NCI-H526 treated with DMSO at 0.1 percent for 48 hours (cell line): ENCODE measurements at regions not wholly inside any gene's neighbourhood (a gene's known extent, or its start where the extent isn't known, plus 50 kb on each side); places are given as distances from the start of the nearest gene placed in this dataset.
A peak's percentile ranks its signal among the peaks of the same experiment; 100 is the strongest.
"Not testable (repeated sequence)": the region's sequence is repeated elsewhere in the genome, so short reads cannot be mapped to it uniquely, and the experiment has no call there.

ENCODE experiments used
- DNase-seq: peaks from one replicate; lab custom pipeline; 2025; lab: John Stamatoyannopoulos, UW

DNA sequence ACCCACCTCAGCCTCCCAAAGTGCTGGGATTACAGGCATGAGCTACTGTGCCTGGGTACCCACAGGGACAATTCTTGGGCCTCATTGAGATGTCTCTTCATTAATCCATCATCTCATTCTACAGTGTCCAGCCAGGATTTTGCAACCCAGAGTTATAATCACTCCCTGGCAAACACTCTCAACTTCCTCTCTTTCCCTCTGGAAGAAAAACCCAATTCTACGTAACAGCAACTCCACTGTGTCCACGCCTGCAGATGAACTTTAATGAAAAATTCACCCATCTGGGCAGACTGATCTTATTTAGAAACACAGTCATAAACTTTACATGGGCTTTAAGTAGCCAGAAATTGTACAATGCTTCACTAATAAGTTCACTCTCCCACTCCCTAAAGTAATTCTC is 90.1 kb upstream of the ABCC4 start:
- DNase-seq, result no peak

DNA sequence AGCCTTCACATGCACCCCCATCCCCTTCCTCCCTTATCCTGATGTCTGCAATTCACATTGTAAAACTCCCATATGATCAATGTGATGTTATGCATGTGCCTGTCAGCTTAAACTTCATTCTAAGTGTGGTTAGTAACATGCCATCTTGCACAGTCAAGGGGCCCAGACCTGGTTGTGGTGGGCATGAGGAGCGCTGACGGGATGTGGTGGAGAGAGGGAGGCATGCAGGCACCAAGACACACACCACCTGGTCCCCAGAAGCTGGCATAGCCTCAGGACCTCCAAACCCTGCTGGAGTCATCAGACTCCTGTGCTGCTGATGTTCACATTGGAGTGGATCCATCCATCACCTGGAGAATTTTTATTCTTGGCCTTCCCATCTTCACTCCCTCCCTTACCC is 90.5 kb upstream of the ABCC4 start:
- DNase-seq, result no peak

DNA sequence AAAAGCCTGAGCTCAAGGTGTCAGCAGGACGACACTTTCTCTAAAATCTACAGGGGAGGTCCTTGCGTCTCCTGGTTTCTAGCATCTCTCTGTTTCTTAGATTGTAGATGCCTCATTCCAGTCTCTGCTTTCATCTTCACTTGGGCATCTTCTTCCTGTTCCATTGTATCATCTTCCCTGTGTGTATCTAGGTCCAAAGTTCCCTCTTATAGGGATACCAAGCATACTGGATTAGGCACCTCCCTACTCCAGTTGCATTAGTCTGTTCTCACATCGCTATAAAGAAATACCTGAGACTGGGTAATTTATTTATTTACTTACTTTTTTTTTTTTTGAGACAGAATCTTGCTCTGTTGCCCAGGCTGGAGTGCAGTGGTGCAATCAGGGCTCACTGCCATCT is 91.3 kb upstream of the ABCC4 start:
- DNase-seq, result no peak

DNA sequence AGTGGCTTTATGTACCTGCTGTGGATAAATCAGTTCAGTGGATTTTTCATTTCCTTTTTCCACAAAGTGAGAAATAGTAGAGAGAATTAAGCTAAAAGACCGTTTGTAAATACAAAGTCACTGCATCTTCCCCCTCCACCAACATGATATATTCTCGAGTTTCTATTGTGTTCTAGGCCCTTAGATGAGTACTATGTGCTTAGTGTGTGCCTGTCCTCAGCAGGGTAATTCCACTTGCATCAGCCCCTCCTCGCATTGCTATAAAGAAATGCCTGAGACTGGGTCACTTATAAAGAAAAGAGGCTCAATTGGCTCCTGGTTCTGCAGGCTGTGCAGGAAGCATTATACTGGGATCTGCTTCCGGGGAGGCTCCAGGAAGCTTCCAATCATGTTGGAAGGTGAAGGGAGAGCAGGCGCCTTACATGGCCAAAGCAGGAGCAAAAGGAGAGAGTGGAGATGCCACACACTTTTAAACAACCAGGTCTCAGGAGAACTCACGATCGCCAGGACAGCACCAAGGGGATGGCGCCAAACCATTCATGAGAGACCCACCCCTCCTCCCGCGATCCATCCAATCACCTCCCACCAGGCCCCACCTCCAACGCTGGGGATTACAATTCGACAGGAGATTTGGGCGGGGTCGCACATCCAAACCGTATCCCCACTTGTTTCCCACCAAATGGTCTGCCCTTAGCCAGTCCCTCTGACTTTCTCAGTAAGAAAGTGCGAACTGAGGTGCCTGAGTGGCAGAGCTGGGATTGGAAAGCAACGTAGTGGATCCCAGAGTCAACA is 102.3 kb upstream of the ABCC4 start:
- DNase-seq, result no peak

DNA sequence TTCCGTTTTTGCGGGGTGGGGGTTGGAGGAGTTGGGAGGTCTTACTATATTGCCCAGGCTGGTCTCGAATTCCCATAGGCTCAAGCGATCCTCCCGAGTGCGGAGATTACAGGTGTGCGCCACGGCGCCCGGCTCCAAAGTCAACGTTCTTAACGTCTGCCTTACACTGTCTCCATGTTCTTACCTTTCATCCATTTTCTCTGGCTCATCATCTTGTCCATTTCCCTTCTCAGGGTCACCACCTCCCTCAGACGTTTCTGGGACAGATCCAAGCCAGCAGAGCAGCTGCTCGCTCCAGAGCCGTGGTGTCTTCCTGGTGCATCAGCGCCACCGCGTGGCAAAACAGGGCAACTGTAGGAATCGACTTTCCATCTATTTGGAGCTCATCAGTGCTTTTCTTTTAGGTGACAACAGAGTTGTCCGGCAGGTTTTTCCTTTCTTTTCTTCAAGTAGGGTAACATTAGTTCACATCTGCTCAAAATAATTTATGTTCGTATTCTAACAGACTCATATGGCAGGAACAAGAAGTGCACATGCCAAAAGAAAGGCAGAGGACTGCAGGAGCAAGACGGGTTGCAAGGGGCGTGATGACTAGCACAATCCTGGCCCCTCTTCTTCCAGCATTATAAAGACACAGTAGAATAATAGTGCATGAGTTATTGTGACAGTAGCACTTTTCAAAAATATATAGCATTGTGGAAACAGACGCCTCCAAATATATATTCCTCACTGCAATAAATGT is 103.1 kb upstream of the ABCC4 start:
- peak; percentile 62 for DNase-seq

DNA sequence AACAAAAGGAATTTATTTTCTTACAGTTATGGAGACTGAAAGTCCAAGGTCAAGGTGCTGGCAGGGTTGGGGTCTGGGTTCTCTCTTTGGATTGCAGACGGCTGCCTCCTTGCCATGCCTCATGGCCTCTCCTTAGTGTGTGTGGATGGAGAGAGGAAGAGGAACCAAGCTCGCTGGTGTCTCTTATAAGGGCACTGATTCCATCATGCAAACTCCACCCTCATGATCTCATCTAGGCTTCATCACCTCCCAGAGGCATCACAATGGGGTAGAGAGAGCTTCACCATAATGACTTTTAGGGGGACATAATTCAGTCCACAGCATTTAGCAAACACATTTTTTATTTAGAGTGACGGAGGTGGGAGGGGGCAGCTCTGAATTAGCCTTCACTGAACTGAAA is 104.9 kb upstream of the ABCC4 start:
- DNase-seq, result no peak

DNA sequence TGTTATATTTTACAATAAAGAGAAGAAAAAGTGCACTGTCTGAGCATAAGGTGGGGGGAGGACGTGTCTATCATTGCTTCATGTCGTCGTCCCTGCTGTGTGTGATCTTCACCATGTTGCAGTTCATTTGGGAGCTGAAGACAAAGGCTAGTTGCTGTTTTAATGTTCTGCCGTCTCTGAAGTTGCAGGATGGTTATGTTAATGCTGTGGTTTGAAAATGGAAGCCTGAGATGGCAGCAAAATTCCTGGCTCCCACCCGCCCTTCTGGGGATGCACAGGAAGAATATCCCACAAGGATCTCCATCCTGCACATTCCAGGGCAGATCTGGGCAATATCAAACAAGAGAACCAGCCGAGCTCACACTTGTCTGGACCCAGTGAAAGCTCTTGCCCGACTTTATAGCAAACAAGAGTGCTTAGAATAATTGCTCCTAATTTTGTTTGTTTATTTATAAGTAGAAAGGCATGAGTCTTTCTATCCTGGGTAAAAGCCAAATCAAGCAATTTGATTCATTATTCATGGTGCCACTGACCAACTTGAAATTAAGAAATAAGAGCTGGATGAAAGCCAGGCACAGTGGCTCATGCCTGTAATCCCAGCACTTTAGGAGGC is 110.3 kb upstream of the ABCC4 start:
- no peak for DNase-seq

DNA sequence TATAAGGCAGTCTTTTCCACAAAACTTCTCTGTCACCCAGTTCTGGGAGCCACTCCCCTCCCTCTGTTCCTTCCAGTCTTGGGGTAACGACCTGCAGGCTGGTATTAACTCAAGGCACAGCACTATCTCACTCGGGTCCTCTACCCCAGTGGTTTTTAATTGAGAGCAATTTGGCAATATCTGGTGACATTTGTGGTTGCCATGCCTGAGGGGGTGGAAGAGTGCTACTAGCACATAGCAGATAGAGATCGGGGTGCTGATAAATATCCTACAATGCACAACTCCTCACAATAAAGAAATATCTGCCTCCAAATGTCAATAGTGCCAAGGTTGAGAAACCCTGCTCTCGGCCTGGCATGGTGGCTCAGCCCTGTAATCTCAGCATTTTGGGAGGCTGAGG is 117.7 kb upstream of the ABCC4 start:
- no peak for DNase-seq

DNA sequence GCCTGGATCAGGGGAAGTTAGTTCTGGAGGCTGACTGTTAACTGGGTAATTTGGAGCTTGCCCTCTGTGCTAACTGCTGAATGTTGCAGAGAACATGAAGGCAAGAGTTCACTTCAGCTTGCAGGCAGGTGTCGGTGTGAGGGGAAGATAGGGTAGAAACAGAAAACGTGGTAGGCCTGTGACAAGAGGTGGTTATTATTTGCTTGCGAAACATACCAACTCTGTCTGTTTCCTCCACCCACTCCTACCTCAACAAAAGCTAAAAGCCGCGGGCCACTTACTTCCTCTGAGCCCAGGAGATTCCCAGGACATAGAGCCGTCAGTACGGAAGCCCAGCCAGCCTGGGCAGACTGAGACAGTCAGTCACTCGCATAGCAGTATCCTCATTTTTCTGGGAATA is 119.2 kb upstream of the ABCC4 start:
- no peak for DNase-seq

DNA sequence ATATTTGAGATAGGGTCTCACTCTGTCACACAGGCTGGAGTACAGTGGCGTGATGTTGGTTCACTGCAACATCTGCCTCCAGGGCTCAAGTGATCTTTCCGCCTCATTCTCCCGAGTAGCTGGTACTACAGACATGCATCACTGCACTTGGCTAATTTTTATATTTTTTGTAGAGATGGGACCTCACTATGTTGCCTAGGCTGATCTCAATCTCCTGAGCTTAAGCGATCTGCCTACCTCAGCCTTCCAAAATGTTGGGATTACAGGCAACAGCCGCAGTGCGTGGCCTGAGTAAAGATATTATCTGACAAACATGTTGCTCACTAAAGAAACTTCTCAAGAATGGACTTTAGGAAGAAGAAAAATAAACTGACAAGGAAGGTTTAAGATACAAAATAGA is 125.4 kb upstream of the ABCC4 start:
- DNase-seq, result no peak

DNA sequence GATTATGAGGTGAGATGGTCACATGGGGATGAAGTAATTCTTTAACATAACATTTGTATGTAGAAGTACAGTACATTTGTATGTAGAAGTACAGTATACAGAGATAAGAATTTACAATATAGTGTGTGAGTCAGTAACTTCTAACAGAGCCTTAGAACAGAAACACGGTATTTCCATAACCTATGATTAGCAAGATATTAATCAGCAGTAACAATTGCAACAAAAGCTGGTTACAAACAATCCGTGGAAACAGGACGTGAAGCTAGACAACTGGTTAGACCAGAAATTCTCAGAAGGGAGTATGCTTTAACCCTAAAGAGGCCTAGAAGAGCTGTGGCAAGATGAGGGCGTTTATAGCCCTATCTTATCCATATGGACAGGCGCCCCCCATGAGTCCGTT is 122.0 kb upstream of the CLDN10 start:
- DNase-seq, result not testable (repeated sequence)

DNA sequence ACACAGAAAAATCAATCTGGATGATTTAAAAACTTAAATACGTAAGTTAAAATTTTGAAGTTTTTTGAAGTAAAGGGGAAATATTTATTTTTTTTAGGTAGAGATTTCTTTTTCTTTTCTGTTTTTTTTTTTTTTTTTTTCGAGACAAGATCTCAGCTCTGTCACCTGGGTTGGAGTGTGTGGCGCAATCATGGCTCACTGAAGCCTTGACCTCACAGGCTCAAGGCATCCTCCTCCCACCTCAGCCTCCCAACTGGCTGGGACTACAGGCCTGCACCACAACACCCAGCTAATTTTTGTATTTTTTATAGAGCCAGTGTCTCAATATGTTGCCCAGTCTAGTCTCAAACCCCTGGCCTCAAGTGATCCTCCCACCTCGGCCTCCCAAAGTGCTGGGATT is 120.4 kb upstream of the CLDN10 start:
- DNase-seq, result no peak

DNA sequence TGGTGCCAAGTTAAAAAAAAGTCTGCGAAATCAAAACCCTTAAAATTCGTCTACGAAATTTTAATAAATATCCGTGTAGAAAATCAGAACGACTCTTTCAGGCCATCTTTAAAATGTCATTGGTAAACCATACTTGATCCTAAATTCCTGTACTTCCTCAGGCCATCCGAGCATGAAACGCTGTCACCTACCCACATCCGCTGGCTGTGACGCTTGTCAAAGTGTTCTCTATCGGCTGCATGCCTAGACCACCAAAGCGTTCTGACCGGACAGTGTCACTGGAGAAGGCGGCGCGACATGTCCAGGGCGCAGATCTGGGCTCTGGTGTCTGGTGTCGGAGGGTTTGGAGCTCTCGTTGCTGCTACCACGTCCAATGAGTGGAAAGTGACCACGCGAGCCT is 119.0 kb upstream of the CLDN10 start:
- DNase-seq, result no peak

DNA sequence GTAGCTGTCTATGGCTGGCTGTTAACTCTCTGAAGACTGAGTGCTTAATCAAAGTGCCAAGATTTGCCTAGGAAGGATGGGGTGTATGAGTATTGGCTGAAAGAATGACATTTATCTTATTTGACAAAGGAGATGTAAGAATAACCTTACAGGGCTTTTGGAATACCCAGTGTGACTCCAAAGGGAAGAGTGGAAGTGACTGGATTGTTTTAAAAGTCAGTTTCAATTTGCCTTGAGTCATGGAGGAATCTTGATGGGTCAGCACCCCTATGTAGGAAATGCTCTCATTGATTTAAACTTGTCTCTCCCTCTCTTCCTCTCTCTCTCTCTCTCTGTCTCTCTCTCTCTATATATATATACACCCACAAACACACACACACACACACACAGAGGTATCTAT is 118.4 kb upstream of the CLDN10 start:
- DNase-seq, result no peak

DNA sequence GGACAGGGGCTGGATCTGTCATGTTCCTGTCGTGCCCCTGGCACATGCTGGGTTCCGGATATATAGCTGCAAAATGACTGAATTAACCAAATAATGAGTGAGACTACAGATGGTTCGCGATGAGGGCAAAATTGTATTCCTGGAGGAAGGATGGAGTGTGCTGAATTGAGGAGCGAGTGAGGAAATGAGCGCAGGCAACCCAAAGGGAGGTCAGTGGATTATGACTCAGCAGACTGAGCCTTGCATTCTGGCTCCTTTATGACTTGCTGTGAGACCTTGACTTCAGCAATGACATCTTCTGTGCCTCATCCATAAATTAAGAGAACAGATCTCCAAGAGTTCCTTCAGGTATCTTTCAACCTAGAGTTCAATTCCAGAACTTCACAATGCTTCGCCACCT is 115.0 kb upstream of the CLDN10 start:
- DNase-seq, result no peak

DNA sequence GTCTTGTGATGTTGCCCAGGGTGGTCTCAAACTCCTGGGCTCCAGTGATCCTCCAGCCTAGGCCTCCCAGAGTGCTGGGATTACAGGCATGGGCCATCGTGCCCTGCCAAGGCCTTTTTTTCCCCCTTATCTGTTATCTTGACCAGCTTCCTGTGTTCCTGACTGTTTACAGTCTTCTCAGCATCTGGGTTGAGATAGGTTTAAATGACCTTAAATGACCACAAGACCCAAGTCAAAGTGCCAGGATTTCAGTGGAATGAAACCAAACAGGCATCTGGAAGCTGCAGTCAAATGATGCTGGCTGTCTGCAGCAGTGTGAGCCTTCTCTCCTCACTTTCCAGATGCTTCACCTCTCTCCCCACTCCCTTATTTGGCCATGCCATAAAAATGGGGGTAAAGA is 114.2 kb upstream of the CLDN10 start:
- DNase-seq, result no peak

DNA sequence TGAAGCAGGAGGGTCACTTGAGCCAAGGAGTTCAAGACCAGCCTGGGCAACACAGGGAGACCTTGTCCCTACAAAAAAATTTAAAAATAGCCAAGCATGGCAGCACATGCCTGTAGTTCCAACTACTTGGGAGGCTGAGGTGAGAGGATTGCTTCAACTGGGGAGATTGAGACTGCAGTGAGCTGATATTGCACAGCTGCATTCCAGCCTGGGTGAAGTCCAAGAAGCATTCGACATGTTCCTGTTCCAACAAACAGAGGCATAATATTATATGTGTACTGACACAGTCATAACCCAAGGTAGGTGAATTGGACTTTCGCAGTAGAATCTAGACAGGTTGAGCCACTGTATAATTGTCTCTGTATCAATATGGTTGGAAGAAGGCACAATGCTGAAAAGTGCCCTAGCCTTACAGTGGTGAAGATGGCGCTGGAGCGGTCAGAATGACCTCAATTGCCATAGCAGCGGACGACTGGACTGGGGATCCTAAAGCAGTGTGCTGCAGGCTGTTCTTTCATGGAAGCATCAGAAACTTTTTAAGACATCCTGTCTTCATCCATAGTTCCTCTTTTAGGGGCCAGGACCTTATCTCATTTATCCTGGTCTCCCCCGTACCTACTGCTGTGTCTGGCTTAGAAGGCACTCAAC is 112.0 kb upstream of the CLDN10 start:
- no peak for DNase-seq

DNA sequence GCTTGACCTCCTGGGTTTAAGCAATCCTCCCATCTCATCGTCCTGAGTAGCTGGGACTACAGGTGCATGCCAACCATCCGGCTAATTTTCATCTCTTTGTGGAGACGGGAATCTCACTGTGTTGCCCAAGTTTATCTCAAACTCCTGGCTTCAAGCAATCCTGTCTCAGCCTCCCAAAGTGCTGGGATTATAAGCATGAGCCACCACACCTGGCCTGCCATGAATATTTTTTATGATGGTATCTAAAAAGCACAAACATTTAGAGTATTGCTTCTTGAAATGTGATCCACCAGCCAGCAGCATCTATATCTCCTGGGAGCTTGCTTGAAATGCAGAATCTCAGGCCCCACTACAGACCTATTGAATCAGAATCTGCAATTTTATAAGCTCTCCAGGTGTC is 111.2 kb upstream of the CLDN10 start:
- DNase-seq, result no peak

DNA sequence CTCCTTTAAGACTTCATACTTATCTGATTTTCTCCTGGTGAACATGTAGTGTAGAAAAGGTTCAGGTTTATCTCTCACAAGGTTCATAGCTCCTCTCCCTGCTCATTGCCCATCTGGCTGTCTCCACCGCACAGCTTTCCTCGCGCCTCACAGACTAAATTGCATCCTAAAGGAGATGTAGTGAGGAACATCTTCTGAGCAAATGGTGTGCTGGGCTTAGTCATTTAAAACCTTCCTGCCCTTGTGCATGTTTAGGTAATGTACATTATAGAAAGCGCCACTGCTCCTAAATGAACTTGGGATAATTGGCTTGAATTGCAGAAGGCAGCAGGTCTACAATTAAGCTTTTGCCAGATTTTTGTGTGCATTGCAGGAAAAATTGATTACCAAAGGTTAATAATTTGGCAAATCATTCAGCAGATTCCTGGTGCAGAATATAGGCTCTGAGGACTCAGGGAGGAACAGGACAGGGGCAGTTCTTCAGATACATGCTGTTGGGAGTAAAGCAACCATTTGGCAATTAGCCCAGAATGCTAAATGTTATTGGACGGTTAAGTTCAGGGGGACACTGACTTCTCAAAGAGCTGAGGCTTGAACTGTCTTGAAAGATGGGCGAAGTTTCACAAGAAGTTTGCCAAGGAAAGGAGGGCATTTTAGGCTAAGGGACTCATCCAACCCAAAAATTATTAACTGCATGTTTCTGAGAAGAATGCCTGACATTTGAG is 108.4 kb upstream of the CLDN10 start:
- DNase-seq, result no peak

DNA sequence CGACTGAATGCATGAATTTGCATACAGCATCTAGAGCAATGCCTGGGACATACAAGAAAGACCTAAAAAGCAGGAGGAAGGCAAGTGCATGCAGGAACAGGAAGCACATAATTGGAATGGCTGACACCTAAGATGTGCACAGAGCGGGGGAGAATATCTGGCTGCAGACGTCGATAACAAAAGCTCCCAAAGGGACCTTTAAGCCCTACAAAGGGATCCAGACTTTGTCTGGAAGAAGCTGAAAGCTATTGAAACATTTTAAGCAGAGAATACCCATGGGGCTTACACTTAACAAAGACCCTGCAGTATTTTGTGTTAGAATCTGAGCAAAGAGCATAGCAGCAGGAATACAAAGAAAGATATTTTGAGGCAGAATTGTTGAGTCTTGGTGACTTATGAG is 107.4 kb upstream of the CLDN10 start:
- DNase-seq, result no peak

DNA sequence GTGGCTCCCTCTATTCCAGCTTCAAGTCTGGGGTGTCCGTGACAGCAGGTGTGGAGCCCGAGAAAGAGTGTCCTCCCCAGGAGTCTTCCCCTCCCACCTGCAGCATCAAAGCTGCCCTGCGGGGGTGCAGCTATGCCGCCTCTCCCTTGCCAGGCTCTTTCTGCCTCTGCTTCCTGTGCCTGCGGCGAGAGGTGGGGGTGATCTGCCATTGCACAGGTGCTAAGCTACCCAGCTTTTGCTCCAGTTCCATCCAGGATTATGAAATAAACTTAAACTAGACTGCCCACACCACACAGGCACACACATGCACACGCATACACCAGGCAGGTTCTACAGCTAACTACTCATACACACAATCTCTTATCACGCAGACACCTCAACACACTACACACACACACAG is 104.7 kb upstream of the CLDN10 start:
- no peak for DNase-seq

DNA sequence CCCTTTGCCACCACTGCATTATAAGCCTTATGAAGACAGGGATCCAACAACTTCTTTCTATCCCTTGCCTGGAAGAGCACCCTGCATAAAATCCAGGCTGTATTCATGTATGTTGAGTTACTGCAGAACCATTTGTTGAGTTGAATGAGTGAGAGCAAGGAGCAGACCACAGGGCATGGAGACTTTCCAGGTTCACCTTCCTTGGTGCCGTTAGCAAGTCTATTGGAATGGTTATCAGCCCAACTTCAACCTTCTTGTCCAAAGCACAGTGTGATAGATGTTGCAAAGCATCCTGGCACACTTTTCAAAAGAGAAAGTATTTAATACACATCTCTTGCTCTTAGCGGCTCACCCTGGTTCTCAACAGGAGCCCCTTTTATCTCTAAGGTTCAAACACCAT is 100.9 kb upstream of the CLDN10 start:
- no peak for DNase-seq
